HG03469 (cell line): ENCODE measurements at regions not wholly inside any gene's neighbourhood (a gene's known extent, or its start where the extent isn't known, plus 50 kb on each side); places are given as distances from the start of the nearest gene placed in this dataset.

Experiments
- ATAC-seq: cut with Tn5 transposase; IDR thresholded peaks from one replicate; pipeline ENCODE4 v1.9.1; 2021; ENCODE audit warnings: mild to moderate bottlenecking, moderate library complexity, moderate number of reproducible peaks; ENCODE audit not compliant: unreplicated experiment

DNA sequence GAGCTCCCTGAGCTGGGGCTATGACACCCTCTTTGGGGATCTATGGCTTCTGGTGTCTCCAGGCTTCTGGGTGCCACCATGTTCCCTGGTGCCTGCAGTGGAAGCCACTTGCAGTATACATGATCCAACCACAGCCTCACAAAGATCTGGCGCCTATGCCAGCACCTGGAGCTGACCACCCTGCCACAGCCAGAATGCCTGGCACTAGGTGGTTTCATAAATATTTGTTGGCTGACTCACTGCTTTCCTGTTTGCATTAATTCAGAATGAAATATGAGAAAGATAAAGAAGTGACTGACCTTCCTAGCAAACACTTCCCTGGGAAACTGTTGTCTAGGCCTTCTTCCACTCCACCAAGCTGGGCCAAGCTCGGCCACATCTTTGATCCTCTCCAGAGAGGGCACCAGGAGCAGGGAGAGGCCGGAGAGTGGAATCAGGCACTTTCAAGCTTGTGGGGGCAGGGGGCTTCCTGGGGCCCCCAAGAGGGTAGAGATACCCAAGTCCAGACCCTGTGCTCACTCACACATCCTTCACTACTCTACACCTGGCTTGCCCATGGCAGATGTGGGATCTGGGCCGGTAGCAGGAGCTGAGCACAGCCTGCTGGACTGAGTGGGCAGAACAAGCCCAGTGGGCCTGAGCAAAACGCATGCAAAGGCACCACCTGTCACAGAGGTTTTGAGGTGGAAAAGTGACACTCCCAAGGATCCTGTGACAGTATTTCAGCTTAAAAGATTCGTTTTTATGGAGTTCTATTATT is 565.7 kb downstream of the SLC4A3 start:
- no peak for ATAC-seq

DNA sequence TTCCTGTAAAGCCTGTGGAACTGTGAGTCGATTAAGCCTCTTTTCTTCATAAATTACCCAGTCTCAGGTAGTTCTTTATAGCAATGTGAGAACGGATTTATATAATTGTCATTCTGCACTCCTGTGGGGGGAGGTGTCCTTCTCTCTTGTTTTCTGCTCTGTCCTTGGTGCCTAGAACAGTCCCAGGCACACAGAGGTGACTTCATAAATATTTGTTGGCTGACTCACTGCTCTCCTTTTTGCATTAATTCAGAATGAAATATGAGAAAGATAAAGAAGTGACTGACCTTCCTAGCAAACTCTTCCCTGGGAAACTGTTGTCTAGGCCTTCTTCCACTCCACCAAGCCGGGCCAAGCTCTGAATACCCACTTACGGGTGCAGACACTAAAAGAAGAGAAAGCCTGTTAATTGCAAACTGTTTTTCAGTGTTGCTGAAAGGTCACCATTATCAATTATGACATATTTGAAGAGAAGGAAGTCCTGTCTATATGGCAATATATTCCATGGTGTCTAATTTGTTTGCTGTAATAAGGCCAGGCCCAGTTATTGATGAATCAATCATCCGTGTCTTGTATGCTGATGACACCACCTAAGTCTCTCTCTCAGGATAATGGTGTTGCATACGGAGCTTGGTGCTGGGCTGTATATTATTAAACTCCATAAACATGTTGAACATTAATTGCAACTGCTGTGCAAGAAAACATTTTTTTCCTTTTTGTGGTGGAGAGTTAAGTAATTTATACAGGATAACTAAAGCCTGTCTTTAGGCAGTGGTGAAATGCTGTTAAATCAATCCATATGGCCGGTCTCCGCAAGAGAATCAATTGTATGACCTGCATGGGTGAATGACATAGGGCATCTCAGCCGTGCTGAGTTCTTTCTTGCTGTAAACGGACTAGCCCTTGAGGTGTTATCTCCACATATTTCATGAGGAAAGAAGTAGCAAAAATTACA is 567.5 kb downstream of the SLC4A3 start:
- ATAC-seq = no peak

DNA sequence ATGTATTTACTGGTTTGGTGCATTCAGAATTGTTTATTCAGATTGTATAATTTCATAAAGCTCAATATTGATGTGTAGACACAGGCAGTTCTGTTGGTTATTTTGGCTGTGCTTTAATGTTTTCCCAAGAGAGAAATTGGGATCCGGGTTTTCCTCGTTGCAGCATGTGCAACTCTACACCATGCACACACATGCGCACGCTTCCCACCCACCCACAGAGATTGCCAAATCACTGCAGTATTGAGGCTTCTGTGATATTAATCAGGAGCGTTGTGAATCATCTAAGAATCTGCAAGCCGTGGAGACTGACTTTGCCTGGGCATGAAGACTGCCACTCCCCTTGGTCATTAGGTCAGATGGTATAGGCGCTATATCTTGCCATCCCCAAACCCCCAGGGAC is 571.5 kb downstream of the SLC4A3 start:
- no peak for ATAC-seq

DNA sequence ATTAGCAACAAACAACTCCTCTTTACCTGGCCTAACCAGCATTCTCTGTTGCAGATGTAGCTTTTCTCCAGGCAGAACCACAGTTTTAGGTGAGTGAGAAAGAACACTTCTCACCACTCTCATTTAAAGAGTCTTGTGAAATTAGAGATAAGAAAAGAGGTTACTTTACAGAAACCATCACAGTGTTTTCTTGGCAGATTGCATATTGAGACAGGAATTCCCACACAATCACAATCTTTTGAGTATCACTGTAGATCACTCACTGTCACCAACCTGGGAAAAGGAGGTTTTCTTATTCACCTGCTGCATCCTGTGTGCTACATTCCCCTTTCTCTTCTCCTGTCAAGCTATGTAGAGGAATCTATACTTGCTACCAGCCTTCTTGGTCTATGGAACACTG is 574.6 kb downstream of the SLC4A3 start:
- ATAC-seq = no peak

DNA sequence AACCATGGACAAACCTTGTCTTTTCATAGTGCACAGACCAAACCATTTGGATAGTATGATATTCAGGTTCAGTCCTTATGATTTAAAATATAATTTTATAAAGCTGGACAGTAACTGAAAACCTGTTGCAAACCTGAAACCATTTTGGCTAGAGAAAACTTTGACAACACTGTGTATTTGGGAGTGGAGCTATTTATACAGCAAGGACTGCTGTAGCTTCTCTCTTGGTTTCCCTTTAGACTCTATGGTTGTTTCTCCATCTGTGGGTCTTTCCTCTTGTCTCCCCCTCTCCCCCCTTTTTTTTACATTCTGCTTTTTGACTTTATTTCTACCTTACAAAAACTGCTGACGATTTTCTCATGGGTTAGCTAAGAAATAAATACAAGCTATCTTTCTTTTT is 581.7 kb downstream of the SLC4A3 start:
- no peak for ATAC-seq

DNA sequence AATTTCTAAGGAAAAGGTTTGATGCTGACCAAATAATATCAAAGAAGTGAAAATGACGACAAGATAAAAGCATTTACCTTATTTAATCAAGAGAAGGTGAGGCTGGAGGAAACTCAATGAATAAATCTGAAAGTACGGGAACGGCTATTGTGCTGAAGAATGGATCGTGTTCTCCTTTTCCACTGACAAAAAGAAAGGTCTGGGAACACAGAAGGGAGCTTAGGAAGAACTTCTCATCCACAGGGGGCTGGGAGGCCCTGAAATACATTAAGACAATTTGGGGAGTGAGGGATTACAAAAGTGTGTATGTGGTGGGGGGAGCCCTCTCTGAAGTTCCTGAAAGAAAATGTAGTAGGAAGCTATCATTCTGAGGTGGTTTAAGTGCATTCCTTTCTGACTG is 582.3 kb downstream of the SLC4A3 start:
- ATAC-seq = no peak

DNA sequence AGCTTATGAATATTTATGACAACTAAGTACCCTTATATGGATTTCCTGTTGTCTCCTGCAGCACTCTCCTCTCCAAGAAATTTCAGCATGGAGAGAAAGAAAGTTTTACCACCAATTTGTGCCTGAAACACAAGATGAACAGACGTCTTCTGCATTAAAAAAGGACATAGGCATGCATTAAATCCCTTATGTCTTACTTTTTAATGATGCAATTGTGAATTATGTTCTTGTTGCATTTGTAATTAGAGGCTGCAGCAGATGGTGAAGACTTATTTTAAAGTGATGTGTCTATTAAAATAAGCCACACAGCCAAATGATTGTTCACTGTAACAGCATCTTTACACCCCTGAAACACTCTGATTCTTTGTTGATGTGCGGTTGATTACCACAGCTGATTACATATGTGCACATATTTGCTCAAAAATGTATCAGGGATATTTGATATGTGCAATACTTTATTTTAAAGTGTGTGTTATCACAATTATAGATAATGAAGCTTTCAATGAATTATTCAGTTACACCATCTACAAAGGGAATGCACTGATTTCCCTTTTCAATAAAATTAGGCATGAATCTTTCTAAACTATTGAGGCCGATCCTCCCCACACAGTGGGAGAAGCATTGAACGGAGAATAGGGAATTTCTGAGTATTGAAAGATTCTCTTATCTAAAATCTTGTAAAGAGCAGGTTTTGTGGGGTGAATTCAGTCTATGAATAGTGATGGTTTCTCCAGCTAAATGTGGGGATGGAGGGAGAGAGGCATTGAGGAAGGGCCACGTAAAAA is 585.1 kb downstream of the SLC4A3 start:
- ATAC-seq = no peak

DNA sequence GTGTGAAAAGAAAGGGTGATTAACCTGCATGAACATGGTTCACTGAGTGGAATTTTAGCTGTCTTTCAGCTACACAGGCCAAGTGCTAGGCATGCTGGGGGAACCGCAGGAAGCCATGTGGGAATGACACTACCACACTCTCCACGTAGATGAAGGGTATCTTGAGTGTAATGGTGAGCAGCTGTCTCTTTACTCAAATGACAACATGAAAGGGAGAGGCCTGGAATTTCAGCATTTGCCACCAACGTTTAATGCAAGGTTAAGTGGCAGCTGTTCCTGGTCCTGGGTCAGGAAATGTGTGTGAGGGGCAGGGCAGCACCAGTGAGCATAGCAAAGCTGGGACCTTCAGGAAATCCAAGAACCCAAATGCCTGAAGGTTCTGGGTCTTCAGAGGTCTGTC is 588.4 kb downstream of the SLC4A3 start:
- ATAC-seq = no peak

DNA sequence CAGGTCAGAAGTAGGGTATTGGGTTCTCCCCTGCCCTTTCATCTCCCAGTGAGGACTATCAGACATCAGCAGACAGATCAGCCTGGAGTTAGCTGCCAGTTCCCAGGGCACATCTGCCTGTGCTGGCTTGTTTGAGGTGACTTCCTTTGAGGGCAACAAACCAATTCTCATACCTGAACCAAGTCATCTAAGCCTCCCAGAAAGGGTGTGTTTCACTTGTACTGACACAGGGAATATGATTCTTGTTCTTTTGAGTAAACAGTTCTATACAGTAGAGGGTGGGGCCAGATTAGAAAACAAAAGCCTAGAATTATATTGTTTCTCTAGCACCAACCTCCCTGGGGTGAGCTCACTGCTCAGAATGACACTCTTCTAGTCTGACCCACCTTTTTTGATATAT is 591.9 kb downstream of the SLC4A3 start:
- no peak for ATAC-seq

DNA sequence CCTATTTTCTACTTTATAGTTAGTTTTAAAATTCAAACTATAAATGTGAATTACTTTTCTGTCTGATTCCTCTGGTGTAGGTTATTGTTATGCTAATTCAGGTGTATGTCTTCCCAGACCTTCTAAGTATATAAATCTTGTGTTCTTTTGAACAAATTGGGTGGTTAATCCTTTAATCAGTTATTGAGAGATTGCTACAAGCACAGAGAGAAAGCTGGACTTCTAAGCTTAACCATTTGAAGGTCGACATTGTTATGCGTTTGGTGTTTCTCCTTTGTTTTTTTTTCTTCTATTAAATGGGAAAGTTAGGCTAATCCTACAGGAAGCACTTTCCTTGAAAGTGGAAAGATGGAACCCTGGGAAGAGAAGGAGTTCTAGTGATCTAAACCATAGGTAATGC is 592.6 kb downstream of the SLC4A3 start:
- no peak for ATAC-seq

DNA sequence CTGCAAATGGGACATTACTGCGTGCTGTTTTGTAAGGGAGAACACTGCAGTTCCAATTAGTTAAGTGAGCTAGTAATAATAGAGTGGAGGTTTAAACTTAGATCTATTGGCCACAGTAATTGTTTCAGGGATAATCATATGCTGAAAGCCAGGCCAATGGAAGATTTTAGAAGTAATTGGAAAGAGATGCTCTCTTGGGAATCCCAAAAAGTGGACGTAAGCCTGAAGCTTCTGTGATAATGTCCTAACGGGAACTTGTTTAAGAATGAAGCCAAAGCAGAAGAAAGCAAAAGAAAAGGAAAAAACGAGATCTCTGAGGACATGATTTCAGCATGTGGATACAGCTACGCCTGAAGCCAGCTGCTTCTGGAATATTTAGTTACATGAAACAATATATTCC is 594.6 kb downstream of the SLC4A3 start:
- ATAC-seq = no peak

DNA sequence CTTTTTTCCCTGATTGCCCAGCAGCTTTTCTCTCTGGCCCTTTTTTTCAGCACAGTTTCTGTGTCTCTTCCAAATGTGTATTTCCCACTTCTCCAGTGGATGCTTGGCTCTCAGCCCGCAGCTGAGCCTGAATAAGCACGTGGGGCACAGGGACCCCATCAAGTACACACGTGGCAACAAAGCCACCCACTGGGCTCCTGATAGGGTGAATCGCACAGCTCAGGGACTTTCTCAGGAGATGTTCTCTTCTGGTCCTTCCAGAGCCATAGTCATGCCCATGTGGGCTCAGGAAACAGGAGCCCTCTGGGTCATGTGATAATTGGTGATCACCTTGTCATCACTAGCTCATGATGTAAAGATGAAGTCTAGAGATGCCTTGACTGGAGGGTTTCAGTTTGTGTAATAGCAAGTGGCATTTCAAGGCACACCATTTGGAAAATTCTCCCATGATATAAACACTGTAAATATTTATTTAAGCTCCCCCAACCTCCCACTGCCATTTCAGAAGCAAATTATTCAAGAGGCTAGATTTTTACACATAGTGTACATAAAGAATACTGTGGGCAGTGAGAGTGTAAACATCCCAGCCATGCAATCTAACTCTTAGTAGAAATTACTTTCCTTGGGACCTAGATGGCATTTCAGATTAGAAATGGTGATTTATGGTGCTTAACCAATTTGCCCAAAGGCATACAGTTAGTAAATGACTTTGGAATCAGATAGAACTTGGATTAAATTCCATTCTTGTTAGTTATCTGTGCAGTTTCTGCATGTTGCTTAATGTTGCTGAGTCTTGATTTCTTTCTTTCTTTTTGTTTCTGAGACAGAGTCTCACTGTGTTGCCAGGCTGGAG is 597.5 kb downstream of the SLC4A3 start:
- no peak for ATAC-seq

DNA sequence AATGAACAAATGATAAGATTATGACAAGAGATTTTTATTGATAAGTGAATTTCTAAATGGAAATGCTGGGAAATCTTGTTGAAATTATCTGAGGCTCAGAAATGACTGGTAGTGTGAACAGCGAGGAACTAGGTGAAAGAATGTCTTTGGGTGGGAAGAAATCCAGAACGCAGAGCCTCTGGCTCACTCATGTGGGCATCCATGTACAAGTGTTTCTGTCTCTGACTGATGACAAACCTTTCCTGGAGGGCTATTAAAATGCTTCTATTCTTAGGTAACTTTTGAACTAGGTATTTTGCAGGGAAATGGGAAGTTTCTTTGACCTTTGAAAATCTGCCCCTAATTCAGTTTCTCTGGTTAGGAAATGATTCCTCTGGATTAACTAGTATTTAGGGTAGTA is 598.6 kb downstream of the SLC4A3 start:
- ATAC-seq = no peak

DNA sequence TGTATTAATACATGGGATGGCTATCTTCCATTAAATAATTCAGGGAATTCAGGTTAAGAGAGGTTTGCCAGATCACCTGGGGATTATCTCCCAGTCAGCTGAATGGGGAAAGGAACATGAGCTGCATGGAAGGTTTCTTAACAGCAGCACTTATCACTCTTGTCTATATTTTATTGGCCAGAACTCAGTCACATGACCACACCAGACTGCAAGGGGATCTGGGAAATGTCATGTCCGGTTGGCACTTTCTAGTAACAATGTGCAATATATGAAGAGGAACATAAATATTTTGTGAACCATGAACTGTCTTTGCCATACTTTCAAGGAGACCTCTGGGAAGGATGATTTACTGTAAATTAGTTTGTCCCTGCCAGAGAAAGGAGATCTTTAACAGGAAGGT is 599.1 kb downstream of the SLC4A3 start:
- no peak for ATAC-seq

DNA sequence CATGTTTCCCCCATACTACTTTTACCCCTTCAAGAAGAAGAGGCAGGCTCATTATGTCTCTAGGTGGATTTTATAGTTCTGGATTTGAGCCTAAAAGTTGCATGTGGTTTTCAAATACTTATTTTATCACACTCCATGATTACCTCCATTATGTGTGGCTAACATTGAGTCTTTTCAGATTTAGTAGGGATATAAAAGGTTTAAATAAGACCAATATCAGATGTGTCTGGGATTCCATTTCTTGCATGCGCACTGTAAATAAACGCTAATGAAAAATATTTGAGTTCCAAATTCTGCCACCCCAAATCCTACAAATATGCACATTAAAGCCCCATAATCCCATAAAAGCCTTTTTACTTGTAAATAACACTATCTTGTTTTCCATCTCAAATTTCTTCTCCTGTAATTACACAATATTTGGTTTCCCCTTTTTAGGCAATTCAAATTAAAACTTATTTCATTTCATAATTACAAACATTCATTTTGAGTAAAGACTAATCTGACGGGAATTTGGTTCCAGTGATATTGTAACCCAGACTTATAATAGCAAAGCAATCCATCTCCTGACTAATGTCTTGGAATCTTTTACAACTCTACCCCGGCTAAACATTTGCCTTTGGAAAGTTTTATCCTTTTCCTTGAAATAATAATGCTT is 600.0 kb downstream of the SLC4A3 start:
- ATAC-seq = no peak

DNA sequence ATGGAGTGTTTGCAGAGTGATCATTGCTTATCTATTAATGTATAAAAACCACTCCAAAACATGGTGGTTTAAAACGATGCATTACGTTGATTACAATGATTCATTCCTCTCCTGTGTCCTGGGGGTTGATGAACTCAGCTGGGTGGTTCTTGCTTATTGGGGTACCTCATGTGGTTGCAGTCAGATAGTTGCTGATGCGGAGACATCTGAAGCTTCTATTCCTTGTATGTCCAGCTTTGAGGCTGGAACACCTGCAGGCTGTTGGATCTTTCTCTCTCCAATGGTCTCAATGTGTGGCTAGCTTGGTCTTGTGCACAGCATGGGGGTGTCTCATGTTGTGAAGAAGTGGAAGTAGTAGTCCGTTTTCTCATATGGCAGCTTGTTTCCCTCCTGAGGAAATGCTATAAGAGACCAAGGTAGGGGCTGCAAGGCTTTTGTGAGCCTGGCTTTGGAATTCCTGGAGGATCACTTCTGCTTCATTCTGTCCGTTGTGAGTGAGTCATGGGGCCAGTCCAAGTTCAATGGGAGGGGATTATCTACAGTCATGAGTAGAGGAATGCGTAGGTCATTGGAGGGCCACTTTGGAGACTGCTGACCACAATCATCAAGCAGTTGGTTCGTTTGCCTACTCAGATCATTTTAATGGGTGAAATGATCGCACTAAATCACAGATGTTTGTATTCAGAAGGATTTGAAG is 601.0 kb downstream of the SLC4A3 start:
- ATAC-seq = no peak

DNA sequence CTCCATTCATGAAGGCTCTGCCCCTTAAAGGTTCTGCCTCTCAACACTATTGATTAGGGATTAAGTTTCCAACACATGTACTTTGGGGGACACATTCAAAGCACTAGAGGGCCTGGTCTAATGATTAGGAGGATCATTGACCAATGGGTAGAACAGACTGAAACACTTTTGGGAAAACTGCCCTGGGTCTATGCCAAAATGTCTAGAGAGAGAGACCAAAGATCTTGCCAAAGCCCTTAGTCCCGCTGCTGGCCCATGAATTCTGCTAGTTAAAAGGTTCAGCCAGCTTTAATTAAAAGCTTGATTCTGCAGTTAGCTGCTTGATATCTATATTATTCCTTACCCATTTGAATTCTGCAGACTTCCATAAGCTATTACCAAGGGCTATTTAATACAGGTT is 613.2 kb downstream of the SLC4A3 start:
- no peak for ATAC-seq

DNA sequence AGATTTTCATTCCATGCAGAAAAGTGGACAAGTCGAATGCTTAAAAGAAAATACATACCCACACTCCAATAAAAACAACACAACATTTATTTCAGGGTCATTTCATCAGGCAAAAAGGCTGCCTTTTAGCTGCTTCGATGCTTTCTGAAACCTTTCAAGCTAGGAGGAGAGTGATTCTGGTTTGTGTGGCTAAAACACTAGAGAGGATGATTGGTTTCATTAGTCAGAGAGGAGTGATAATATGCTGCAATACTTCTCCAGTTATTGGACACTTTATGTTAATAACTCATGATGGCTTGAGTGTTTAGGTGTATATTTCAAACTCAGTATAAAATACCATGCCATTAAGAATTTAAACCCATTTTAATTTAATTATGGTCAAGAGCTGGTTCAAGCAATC is 614.0 kb downstream of the SLC4A3 start:
- no peak for ATAC-seq

DNA sequence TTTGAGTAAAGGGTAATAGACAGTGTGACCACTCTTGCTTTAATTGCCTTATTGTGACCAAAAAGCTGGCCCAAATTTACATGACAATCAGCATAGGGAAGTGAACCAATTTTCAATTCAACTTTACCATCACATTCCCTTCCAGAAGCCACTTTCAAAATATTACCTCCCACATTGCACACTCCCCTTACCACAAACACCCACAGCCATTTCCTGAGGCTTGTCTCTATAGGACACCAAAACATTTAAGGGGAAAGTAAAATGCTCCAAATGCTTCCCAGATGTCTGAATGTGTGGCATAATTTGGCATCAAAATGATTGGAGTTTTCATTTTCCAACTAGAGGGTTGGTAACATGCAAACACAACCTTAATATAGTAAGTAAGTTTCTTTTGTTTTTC is 616.1 kb downstream of the SLC4A3 start:
- no peak for ATAC-seq
